ENCODE measurements at regions not wholly inside any gene's neighbourhood (a gene's known extent, or its start where the extent isn't known, plus 50 kb on each side); places are given as distances from the start of the nearest gene placed in this dataset.

- TF ChIP-seq, protein P1, sequence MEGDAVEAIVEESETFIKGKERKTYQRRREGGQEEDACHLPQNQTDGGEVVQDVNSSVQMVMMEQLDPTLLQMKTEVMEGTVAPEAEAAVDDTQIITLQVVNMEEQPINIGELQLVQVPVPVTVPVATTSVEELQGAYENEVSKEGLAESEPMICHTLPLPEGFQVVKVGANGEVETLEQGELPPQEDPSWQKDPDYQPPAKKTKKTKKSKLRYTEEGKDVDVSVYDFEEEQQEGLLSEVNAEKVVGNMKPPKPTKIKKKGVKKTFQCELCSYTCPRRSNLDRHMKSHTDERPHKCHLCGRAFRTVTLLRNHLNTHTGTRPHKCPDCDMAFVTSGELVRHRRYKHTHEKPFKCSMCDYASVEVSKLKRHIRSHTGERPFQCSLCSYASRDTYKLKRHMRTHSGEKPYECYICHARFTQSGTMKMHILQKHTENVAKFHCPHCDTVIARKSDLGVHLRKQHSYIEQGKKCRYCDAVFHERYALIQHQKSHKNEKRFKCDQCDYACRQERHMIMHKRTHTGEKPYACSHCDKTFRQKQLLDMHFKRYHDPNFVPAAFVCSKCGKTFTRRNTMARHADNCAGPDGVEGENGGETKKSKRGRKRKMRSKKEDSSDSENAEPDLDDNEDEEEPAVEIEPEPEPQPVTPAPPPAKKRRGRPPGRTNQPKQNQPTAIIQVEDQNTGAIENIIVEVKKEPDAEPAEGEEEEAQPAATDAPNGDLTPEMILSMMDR (IDR thresholded peaks at IDR 0.05): no peak
- TF ChIP-seq POLR2A (IDR thresholded peaks at IDR 0.05): no peak
These were observed 341.0 kb downstream of the TCERG1L start for GRCh38 chr10:130970341-130971122.
